GM13976 (cell line): ENCODE measurements at regions not wholly inside any gene's neighbourhood (a gene's known extent, or its start where the extent isn't known, plus 50 kb on each side); places are given as distances from the start of the nearest gene placed in this dataset.
"Not testable (repeated sequence)": the region's sequence is repeated elsewhere in the genome, so short reads cannot be mapped to it uniquely, and the experiment has no call there.

Experiments
- DNase-seq: peaks from one replicate; pipeline ENCODE4 v3.0.0; 2012; ENCODE audit warnings: low spot score
- in situ Hi-C: fragments of 300-500 bp; cut with MboI; formaldehyde crosslinking; loops from one replicate; pipeline ENCODE4 v1.12.0; 2022; ENCODE audit warnings: low sequenced_read_pairs, mixed read lengths, inconsistent platforms; ENCODE audit not compliant: unreplicated experiment
- TF ChIP-seq, protein P1 (sequence below): IDR thresholded peaks from 2 replicates; pipeline ENCODE4 v1.5.1; 2012; ENCODE audit warnings: borderline replicate concordance, mild to moderate bottlenecking; ENCODE audit not compliant: insufficient read depth; ENCODE audit errors: extremely low read depth, missing control alignments, control extremely low read depth

DNA sequence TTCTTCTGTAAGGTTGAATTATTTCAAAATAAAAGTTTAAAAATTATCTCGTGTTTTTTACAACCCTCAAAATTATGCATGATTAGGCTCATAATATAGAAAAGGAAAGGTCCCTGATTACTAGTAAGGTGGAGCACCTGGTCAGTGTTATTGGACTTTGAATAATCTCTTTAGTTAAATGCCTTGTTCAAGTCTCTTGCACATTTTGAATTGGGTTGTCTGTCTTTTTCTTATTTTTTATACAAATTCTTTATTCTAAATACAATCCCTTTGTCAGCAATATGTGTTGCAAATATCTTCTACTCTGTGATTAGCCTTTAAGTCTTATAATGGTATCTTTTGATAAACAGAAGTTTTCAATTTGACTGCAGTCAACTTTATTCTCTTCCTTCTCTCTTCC lies 100.7 kb upstream of the TNFSF4 start:
- TF ChIP-seq, protein P1, sequence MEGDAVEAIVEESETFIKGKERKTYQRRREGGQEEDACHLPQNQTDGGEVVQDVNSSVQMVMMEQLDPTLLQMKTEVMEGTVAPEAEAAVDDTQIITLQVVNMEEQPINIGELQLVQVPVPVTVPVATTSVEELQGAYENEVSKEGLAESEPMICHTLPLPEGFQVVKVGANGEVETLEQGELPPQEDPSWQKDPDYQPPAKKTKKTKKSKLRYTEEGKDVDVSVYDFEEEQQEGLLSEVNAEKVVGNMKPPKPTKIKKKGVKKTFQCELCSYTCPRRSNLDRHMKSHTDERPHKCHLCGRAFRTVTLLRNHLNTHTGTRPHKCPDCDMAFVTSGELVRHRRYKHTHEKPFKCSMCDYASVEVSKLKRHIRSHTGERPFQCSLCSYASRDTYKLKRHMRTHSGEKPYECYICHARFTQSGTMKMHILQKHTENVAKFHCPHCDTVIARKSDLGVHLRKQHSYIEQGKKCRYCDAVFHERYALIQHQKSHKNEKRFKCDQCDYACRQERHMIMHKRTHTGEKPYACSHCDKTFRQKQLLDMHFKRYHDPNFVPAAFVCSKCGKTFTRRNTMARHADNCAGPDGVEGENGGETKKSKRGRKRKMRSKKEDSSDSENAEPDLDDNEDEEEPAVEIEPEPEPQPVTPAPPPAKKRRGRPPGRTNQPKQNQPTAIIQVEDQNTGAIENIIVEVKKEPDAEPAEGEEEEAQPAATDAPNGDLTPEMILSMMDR: no peak
- in situ Hi-C loops: no loop called here
- DNase-seq: no peak

DNA sequence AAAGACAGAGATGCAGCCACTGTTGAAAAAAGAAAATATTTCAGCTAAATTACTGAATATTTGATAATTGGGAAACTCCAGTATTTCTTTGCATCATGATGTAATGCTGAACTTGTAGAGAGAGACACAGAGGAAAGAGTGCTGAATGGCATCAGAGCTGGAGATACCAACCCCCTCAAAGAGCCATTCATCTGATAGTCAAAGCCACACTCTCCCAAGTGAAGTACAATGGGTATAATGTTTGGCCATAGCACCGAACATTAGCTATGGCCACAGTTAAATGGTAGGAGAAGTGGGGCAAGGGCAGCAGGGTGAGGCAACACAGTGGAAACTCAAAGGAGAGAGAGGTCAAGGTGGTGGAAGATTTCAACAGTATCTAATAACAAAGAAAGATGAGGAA lies 107.5 kb upstream of the TNFSF4 start:
- TF ChIP-seq, protein P1: no peak
- DNase-seq: no peak
- in situ Hi-C loops: no loop called here

DNA sequence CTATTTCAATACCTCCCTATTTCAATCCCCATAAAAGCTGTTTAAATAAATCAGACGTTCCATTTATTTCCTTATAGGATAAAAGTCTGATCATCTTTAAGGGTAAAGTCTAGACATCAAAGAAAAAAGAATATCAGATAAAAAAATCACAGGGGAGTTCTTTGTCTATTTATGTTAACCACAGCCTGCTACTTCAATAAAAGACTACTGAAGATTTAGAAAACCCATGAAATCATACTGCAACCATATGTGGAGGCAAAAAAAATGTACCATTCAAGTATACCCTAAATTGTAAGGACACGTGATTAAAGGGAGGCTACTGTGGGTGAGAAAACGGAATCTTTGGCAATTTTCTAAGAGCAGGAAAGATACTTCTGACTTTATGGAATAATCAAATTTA lies 108.2 kb upstream of the TNFSF4 start:
- TF ChIP-seq, protein P1: no peak
- DNase-seq: no peak
- in situ Hi-C loops: no loop called here

DNA sequence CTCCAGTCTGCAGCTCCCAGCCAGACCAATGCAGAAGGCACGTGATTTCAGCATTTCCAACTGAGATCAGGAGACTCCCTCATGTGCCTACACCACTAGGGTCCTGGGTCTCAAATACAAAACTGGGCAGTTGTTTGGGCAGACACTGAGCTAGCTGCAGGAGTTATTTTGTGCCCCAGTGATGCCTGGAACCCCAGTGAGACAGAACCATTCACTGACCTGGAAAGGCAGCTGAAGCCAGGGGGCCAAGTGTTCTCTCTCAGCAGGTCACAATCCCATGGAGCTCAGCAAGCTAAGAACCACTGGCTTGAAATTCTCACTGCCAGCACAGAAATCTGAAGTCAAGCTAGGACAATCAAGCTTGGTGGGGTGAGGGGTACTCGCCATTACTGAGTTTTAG lies 111.7 kb upstream of the TNFSF4 start:
- in situ Hi-C loops: no loop called here
- no peak for DNase-seq
- TF ChIP-seq, protein P1: no peak

DNA sequence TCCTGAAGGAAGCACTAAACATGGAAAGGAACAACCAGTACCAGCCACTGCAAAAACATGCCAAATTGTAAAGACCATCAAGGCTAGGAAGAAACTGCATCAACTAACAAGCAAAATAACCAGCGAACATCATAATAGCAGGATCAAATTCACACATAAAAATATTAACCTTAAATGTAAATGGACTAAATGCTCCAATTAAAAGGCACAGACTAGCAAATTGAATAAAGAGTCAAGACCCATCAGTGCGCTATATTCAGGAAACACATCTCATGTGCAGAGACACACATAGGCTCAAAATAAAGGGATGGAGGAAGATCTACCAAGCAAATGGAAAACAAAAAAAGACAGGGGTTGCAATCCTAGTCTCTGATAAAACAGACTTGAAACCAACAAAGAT lies 117.2 kb upstream of the TNFSF4 start:
- DNase-seq, in situ Hi-C loops: not testable (repeated sequence)

DNA sequence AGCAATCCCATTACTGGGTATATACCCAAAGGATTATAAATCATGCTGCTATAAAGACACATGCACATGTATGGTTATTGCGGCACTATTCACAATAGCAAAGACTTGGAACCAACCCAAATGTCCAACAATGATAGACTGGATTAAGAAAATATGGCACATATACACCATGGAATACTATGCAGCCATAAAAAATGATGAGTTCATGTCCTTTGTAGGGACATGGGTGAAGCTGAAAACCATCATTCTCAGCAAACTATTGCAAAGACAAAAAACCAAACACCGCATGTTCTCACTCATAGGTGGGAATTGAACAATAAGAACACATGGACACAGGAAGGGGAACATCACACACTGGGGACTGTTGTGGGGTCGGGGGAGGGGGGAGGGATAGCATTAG lies 120.9 kb upstream of the TNFSF4 start:
- in situ Hi-C loops, DNase-seq: not testable (repeated sequence)

DNA sequence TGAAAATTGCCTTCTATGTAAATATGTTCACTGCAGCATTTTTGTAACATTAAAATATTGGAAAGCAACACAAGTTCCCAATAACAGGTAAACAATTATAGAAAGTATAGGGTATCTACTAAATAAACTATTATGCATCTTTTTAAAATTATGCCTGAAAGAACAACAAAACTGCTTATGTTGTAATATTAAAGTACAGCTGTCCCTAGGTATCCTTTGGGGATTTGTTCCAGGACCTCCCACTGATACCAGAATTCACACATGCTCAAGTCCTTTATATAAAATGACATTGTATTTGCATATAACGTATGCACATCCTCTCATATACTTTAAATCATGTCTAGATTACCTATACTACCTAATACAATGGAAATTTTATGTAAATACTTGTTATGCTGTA lies 121.8 kb upstream of the TNFSF4 start:
- in situ Hi-C loops: no loop called here
- TF ChIP-seq, protein P1: no peak
- no peak for DNase-seq

DNA sequence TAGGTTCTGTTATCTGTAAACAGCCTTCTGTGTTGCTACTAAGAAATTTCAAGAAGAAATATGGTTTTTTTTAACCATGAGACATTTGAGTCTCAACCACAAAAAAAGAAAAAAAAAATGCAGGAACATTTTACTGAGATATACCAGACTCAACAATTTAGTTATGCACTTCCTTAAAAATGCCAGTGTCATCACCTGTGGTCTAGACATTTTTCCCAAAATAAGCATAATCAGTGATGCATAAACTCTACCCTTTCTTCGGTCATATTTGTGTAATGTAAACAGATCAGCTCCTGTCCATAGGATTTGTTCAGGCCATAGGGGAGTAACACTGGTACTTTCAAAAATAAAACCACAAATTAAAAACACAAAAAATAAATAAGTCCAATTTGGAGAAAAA lies 122.6 kb upstream of the TNFSF4 start:
- TF ChIP-seq, protein P1: no peak
- in situ Hi-C loops: no loop called here
- no peak for DNase-seq
